NCI-H2171 treated with DMSO at 0.1 percent for 48 hours (cell line): ENCODE measurements at regions not wholly inside any gene's neighbourhood (a gene's known extent, or its start where the extent isn't known, plus 50 kb on each side); places are given as distances from the start of the nearest gene placed in this dataset.
"Not testable (repeated sequence)": the region's sequence is repeated elsewhere in the genome, so short reads cannot be mapped to it uniquely, and the experiment has no call there.

Source experiments
- DNase-seq: peaks from one replicate; lab custom pipeline; 2025; lab: John Stamatoyannopoulos, UW

DNA sequence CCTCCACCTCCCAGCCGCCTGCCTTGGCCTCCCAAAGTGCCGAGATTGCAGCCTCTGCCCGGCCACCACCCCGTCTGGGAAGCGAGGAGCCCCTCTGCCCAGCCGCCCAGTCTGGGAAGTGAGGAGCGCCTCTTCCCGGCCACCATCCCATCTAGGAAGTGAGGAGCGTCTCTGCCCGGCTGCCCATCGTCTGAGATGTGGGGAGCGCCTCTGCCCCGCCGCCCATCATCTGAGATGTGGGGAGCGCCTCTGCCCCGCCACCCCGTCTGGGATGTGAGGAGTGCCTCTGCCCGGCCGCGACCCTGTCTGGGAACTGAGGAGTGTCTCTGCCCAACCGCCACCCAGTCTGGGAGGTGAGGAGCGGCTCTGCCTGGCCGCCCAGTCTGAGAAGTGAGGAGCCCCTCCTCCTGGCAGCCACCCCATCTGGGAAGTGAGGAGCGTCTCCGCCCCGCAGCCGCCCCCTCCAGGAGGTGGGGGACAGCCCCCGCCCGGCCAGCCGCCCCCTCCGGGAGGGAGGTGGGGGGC lies 296.3 kb downstream of the HNRNPD start:
- not testable (repeated sequence) for DNase-seq

DNA sequence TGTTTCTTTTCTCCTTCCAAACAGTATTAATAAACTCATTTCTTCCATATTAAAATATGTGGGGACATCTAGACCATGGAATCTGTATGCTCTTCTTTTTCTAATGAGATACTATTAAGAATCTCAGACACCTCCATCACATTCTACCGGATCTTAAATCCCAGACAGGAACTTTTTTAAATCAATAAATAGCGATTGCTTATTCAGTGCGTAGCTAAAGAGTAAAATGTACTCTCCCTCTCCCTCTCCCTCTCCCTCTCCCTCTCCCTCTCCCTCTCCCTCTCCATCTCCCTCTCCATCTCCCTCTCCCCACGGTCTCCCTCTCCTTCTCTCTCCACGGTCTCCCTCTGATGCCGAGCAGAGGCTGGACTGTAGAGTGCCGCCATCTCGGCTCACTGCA lies 297.0 kb downstream of the HNRNPD start:
- no peak for DNase-seq

DNA sequence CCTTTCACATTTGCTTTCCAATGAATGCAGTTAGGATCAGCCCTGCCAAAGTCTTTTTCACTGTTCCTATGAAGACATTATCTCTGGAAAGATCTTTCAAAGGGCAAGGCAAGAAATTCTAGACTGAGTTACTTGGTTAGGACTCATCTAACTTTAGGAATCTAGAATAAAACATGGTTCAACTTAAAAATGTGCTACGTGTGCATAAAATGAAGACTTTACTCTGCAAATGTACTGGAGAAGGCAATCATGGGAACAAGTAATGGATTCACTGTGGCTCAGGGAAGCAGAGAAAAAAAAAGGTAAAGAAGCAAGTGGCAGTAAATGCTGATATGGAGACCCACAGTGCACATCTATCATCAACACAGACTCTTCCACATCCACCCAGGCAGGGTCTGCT lies 297.4 kb downstream of the HNRNPD start:
- no peak for DNase-seq

DNA sequence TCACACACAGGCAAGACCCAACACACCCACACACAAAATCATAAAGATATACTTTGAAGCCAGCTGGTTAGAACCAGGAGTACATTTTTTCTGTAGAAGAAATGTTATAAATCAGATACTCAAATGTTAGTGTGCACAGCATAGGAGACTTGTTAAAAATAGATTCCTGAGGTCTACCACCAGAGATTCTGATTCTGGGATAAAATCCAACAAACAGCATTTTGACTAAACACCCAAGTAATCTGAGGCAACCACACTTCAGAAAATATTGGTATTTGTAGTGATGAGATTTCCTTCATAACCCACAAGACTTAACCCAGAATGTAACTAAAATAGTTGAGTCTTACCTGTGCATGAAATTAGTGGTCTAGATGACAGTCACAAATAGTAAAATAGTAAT lies 301.8 kb downstream of the HNRNPD start:
- DNase-seq = no peak

DNA sequence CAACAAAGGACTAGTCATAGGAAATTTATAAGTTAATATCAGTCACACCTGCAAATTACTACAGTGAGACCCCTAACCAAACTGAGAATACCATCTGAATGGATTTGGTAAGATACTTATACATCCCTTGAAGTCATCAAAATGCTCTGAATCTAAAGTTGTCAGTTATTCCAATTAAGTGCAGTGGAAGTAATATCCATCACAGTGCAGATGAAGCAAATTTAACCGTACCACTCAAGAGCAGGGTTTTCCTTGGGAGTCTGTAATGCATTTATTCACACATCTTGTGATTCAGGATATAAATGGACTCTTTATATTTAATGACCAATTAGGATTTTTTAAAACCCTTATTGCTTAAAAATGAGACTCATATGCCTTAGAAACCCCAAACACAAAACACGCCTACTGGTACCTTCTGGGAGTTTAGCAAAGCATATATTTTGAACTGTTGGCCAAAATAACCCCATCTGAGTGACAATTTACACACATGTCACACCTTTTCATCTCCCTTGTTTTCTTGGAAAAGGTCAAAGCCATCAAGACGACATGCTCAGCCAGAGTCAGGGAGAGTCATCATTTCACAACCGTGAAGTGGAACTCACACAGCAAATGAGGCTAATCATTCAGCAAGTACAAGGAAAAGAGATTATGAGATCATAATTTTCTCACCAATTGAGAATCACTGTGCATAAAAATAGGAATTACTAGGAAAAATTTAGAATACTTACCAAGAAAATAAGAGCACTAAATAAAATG lies 303.7 kb downstream of the HNRNPD start:
- no peak for DNase-seq

DNA sequence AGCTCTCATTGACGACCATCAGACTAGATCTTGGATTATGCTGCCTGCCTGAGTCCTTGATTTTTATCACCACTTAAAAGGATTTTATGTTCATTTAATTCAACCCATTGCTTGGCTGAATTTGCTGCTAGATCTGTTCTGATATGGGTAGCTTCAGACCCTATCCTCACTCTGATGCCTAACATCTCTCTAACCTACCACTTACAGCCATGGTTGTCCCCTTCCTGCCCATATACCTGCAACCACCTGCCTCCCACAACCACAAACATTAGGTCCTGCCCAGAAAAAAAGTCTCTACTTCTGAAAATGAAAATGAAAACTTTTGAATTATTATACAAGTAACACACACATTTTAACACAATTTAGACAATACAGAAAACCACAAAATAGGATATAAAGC lies 310.8 kb downstream of the HNRNPD start:
- DNase-seq = no peak

DNA sequence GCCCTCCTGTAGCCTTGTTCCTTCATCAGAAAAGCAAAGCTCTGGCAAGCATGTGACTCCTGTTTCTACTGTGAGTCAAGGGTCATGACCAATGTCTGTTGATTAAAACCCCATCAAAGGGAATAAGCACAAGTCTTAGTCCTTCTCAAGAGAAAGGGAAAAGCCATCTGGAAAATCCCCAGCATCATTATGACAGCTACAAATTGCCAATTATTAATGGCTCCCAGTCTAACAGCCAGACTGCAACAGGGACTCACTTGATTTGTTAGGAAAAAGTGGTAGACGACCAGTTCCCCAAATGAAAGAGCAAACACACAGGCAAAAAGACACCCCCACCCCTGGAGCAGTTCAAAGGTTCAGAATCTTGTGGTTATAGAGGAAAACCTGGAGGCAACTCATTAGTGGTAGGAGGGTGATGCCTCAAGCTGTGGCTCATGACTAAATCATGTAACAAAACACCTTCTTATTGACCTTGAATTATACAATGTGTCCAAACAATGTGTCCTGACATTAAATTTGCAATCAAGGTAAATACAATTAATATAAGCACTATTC lies 315.7 kb downstream of the HNRNPD start:
- DNase-seq = no peak

DNA sequence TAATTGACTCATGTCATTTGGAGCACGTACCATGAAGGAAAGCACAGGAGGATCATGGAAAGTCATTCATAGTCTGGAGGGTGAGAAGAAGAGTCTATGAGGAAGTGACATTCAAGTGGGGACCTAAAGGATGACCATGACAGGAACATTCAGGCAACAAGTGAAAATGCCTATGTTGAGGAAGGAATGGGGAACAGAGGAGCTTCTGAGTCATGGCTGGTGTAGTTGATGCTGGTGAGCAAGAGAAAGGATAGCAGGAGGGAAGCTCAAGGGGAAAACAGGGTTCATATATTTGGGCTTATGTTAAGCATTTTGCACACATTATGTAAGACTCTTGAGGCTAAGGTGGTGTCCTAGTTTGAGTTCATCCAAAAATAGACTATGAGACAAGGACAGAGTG lies 318.6 kb downstream of the HNRNPD start:
- DNase-seq = no peak

DNA sequence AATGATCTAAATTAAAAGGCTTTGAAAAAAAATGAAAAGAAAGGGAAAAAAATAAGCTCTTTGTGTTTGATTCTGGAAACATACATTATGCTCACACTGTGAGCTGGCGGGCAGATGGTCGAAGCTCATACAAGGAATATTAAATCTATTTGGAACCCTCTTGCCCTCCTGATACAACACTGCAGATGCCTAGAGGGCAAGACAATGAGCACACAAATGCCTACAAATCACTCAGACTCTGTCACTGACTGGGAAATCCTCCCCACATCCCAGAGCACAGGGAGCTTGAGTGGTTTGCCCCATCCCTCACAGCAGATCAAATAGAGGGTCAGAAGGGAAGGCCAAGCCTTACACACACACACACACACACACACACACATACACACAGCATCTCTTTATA lies 320.4 kb downstream of the HNRNPD start:
- DNase-seq = no peak

DNA sequence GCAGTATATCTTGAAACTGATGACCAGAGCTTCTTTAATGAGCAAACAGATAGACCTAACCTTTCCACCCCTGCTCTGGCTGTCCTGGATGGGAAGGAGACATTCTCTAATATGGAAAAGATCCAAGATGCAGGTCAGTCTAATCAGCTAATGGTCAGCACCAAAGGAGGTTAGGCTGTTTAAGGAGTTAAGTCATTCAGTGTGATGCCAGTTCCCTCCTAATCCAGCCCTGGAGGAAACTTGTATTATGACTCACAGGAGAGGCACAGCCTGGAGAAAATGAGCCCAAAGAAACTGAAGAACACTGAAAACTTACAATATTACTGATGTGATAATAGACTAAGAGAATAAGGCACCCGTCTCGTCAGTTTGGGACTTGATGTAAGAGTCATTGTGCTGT lies 323.0 kb downstream of the HNRNPD start:
- no peak for DNase-seq

DNA sequence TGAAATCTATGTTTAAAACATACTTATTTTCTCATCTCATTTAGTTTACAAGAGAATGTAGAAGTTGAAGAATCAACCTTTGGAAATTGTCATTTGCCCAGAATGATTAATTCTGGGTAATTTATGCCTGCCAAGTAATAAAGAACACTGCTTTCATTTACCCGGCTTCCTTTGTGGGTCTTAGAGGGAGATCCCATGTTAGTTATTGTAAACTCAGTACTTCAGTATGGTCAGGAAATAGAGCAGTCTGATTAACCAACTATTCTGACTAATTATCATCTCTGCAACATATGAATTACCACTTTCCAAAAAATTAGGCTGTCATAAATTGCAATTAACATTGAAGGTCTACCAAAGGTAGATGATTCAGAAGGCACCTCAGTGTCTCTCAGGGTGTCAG lies 324.5 kb downstream of the HNRNPD start:
- no peak for DNase-seq

DNA sequence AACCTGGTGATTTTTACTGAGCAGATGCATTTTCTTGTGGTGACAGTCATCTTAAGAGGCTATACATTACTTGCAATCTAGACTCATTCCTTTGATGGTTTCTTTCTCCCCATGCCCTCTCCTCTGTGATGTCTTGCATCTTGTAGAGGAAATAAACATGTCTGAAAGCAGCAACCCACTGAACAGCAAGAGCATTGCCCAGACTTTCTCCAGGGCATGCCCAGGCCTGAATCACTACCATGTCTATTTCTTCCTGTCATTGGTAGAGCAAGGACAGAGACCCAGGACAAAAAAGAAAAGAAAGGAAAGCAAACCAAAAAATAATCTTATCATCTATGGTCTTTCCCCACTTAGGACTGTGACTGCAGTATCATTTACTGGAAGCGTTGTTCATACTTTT lies 326.1 kb downstream of the HNRNPD start:
- no peak for DNase-seq

DNA sequence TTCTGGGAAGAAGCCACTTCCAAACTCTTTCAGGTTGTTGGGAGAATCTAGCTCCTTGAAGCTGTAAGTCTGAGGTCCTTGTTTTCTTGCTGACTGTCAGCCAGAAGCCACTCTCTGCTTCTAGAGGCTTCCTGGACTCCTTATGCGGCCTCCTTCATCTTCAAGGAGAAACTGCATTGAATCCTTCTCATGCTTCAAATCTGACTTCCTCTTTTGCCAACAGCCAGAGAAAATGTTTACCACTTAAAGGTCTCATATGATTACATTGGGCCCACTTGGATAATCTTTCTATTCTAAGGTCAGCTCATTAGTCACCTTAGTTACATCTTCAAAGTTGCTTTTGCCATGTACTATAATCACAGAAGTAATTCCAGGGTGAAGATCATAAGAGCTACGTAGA lies 327.0 kb downstream of the HNRNPD start:
- no peak for DNase-seq

DNA sequence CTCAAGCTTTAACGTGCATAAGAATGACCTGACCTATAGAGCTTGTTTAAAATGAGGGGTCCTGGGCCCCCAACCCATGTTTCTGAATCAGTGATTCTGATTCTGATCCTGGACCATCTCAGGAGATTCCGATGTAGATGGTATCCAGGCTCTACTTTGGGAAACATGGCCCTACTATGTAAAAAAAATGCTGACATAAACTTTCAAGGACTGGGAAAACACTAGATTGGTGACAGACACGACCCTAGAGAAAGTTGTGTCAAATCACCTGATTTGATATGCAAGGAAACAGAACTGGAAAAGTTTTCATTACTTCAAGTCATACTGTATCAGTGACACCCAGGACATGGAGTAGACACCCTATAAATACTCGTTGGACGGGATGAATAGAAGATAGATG lies 328.5 kb downstream of the HNRNPD start:
- no peak for DNase-seq

DNA sequence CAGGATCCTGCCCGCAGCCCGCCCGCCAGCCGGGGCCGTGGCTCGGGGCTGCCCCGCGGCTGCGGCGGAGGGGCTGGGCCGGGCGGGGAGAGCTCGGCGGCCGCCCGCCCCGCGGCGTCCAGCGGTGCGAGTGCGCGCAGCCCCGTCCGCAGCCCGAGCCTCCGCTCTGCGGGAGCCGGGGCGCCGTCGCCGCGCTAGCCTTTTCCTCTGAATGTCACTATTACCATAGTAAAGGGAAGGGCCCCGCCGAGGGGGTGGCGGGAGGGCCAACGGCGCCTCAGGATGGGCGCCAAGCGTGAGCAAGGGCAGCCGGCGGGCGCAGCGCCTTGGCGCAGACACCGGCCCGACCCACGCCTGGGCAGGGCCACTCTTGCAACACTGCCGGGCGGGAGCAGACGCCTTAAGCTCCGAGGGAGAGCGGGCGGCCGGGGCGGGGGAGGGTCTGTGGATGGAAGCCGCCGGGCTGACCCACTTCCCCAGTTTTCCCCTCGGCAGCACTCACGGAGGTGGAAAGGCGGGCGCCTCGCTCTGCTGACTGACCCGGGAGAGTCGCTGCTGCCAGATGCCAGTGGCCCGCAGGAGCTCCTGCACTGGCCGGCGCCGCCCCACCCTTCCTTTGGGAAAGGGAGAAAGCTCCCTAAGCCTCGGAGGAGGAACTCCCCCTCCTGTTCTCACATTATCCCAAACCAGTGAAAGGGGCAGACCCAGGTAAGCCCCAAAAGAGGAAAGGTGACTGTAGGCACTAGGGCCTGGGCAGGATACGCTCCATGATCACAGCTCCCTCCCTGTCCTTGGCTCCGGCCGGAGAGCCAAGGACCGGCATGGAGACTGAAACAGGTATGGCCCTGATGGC lies 329.4 kb downstream of the HNRNPD start:
- DNase-seq = peak; percentile 16

DNA sequence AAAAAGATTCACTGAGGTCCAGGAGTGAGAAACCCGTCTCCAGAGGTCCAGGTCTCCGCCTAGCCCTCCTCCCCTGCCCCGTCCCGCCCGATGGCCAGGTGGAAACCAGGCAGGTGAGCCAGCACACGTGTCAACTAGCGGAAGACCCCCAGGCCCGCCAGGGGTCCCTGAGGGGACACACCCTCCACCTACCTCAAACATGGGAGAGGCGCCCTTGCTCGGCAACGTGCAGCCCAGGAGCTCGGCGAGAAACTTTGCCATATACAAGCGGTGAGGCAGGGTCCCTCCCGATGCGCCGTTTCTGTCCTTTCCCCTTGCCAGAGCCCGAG lies 330.0 kb downstream of the HNRNPD start:
- no peak for DNase-seq

DNA sequence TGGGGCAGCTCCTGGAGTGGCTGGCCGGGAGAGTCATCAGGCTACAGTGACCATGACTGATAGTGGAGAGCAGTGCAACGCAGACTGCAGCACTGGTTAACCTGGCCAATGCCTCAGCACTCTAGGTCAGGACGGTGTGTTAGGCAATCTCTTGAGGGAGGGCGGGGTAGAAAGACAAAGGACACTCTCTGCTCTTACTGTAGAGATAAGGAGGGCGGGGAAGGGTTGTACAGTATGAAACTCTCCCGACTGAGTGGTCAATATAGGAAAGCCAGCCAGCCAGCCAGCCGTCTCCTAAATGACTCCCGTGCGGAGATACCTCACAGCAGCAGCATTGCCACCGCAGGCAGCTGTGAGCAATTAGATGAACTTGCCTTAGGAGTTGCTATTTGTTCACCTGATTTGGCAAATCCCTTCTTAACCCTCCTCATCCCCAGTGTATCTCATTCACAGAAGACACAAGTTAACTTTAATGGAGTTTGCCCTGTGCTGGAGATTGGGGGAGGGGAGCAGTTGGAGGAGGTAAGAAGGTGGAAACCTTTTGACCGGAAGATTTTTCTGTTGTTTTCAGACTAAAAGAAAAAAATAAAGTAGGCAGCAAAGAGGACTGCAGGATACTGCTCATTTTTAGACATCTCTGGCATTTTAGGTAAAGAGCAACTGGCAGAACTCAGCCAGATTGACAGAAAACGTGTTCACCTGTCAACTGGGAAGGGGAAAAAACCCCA lies 330.5 kb downstream of the HNRNPD start:
- no peak for DNase-seq

DNA sequence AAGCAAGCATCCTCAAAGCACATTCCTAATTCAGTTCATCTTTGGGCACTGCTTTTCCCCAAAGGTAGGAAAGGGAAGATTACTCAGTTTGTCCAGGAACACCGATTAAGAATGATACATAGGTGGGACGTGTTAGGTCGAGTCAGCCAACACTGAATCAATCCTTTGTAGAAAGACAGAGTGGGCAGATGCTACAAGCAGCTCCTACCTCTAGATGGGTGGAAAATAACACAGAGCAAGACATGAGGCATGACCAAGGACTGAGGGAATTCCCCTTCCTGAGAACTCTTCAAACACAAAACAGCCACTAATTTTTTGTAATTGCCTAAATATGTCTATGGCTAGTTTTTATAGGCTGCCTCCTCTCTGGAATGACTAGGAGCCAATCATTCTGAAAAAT lies 331.7 kb downstream of the HNRNPD start:
- DNase-seq = no peak

DNA sequence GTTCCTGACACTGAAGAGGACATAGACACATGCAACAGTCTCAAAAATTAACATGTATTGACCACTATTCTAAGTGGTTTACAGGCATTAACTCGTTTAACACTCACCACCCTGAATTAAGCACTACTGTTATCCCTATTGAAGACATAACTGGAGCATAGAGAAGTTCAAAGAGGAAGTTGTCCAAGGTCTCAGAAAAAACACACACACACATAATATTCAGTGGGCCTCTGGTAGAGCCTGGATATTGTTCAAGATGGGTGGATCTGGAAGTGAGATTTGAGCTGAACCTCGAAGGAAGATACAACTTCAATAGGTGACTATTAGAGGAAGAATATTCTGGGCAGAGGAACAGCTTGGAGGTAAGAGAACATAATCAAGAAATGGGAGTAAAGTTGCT lies 334.9 kb downstream of the HNRNPD start:
- DNase-seq = no peak

DNA sequence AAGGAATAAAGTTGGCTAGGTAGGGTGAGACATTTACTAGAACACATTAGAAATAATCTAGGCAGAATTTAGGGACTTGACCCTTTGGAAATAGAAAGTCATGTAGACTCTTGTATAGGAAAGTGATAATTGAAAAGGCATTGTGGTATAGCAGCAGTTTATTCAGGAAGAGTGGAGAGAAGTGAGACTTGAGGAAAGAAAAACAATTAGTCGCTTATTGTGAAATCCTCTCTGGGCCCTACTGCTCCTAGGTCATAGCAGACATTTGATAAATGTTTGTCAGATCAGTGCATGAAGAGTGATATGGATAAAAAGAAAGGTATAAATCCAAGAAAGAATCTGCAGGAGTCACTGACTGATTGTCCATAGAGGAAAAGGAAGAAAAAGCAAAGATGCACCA lies 337.6 kb downstream of the HNRNPD start:
- no peak for DNase-seq

DNA sequence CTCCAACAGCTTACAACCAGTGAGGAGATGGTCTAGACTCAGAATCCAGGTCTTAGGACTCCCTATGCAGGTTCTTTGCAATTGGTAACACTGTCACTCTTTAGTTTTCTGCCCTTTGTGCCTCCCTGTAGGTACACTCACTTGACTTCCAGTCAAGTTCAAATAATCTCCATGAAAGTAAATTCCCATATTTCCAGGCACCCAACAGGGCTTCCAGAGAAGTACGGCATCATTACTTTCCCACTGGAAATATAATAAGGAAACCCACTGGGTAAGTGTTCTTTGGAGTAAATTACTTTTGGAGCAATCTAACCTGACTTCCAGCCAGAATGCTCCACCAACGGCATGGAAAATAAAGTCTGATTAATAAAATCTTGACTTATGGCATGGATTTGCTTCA lies 338.9 kb downstream of the HNRNPD start:
- no peak for DNase-seq

DNA sequence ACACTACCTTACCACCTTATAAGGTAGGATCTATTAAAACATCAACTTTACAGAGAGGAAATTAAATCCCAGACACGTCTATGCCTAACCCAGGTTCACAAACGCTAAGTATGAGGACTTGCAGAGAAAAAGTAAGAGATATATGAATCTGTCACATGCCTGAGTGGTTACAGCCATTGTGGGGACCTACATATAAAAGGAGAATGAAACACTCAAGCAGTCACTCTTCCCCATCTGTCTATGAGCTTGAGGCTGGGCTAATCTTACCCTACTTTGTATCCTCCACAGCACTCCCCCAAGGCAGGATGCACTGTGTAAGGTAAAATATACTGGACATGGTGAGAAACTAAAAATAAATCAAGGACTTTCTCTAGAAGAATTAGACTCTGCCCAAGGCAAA lies 339.9 kb downstream of the HNRNPD start:
- DNase-seq = no peak
